ENCODE measurements at regions not wholly inside any gene's neighbourhood (a gene's known extent, or its start where the extent isn't known, plus 50 kb on each side); places are given as distances from the start of the nearest gene placed in this dataset.

DNA sequence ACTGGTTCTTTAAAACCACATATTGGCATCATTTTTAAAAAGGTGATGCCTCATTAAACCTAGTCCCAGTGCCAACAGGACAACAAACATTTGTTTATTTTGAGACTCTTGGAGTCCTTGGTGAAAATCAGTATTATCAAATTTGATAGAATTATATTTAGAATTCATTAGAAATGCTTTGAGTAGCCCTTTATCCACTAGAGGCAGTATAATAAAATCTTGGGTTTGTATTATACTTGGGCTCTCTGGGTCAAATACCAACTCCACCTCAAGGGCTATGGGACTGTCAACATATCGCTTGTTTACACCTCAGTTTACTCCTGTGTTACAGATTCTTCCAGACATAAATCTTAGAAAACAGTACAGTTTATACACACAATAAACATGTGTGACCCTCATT lies 335.7 kb upstream of the FSTL5 start:
- TF ChIP-seq, protein P1, sequence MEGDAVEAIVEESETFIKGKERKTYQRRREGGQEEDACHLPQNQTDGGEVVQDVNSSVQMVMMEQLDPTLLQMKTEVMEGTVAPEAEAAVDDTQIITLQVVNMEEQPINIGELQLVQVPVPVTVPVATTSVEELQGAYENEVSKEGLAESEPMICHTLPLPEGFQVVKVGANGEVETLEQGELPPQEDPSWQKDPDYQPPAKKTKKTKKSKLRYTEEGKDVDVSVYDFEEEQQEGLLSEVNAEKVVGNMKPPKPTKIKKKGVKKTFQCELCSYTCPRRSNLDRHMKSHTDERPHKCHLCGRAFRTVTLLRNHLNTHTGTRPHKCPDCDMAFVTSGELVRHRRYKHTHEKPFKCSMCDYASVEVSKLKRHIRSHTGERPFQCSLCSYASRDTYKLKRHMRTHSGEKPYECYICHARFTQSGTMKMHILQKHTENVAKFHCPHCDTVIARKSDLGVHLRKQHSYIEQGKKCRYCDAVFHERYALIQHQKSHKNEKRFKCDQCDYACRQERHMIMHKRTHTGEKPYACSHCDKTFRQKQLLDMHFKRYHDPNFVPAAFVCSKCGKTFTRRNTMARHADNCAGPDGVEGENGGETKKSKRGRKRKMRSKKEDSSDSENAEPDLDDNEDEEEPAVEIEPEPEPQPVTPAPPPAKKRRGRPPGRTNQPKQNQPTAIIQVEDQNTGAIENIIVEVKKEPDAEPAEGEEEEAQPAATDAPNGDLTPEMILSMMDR (conservative IDR thresholded peaks at IDR 0.05), result peak; percentile 72
- no peak for TF ChIP-seq ZFX (IDR thresholded peaks at IDR 0.05)
